NCI-H2227 (cell line): ENCODE measurements at regions not wholly inside any gene's neighbourhood (a gene's known extent, or its start where the extent isn't known, plus 50 kb on each side); places are given as distances from the start of the nearest gene placed in this dataset.

Experiments
- DNase-seq: peaks from one replicate; lab custom pipeline; 2025; ENCODE audit not compliant: unreplicated experiment; lab: John Stamatoyannopoulos, UW

DNA sequence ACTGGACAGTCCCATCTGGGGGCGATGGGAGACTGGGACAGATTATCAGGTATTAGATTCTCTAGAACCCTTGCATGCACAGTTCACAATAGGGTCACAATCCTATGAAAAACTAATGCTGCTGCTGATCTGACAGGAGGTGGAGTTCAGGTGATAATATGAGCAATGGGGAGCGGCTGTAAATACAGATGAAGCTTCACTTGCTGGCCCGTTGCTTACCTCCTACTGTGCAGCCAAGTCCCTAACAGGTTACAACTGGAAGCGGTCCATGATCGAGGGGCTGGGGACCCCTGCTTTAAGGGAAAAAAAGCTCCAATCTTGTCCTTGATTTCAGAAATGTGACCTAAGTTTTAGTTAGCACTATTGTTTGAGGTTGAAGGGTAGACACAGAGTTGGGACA lies 175.2 kb downstream of the ZNF330 start:
- no peak for DNase-seq

DNA sequence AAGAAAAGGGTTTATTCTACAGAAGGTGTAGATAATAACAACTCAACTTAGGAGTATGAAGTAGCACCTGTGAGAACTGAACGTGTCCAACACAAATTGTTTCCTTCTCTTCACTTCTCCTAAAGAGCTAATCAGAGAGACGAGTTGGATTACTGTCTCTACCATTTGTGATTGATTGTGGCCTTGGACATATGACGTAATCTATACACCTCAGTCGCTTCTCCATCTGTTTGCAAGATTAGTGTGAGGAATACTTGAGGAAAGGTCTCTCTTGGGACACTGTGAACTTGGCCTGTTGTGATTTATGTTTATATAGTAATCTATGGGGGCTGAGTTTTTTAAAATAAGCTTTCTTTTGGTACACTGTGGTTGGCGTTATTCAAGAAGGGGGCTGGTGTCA lies 182.0 kb downstream of the ZNF330 start:
- DNase-seq: no peak

DNA sequence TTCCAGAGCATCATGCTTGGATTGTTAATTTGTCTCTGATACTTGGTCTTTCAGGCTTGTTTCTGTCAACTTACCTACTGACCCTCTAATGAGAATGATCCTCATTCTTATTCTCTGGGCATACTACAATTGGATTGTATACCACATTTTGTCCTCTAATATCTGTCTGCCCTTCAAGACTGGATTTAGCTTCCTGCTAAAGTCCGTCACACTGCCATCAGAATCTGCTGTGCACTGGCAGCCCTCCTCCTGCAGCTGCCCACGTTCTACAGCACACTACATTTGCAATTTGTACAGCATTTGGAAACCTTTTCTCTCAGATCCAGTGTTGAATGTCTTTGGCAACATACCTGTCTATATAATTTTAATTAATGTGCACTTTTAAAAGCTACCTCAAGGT lies 183.1 kb downstream of the ZNF330 start:
- no peak for DNase-seq

DNA sequence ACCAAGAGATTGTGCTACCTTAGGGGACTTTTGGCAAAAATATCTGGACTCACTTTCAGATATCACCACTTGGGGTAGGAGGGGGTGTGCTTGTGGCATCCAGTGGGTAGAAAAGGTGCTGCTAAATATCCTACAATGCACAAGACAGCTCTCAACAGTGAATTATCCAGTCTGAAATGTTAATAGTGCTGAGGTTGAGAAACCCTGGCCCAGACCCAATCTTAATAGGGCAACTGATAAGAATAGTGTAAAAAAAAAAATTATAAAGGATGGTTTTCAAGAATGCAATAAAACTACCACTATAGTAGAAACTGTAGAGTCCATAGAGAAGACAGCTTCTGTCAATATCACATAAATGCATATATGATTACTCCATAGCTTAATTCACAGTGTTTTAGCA lies 185.5 kb downstream of the ZNF330 start:
- DNase-seq: no peak

GRCh38 chr4:141409556-141409955 lies 188.9 kb downstream of the ZNF330 start:
- no peak for DNase-seq

GRCh38 chr4:141410839-141411238 lies 190.1 kb downstream of the ZNF330 start:
- no peak for DNase-seq

GRCh38 chr4:141411936-141412335 lies 191.2 kb downstream of the ZNF330 start:
- DNase-seq: no peak

DNA sequence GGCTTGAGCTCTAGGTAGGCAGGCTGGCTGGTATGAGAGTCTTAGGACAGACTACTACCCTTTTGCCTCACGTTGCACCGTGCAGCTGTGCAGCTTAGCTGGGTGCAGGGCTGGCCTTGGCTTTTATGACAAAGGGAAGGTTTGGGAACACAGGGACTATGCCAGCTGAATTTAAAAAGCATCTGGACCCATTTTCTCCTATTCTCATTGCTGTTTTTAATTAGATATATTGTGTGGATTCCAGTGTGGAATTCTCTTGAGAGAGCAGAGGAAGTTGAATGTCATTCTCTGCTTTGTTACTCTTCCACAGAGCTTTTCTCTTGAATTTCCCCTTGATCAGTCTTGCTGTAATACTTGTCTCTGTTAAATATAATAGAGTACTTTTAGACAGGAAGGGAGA lies 192.7 kb downstream of the ZNF330 start:
- DNase-seq: no peak

GRCh38 chr4:141415651-141416050 lies 195.0 kb downstream of the ZNF330 start:
- no peak for DNase-seq

GRCh38 chr4:141416219-141416618 lies 195.5 kb downstream of the ZNF330 start:
- DNase-seq: no peak

DNA sequence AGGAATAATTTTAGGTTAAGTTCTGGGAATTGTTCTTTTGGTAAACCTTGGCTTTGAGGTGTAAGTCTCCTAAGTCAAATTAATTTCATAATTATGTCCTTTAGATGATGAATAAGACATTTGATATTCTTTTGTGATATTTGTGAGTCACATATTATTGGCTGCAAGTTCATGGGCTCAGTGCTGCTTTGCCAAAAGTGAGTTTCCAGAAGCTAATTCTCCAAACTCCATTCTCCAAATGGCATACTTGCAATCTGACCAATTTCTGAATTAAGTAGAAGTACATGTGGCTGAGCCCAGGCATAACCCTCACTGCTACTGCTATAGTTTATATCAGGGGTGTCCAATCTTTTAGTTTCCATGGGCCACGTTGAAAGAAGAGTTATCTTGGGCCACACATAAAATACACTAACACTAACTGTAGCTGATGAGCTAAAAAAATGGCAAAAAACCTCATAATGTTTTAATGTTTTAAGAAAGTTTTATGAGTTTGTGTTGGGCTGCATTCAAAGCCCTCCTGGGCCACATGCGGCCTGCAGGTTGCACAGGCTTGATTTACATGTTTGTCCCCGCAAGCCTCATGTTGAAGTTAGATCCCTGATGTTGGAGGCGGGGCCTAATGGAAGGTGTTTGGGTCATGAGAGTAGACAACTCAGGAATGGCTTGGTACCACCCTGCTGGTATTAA lies 196.1 kb downstream of the ZNF330 start:
- no peak for DNase-seq

DNA sequence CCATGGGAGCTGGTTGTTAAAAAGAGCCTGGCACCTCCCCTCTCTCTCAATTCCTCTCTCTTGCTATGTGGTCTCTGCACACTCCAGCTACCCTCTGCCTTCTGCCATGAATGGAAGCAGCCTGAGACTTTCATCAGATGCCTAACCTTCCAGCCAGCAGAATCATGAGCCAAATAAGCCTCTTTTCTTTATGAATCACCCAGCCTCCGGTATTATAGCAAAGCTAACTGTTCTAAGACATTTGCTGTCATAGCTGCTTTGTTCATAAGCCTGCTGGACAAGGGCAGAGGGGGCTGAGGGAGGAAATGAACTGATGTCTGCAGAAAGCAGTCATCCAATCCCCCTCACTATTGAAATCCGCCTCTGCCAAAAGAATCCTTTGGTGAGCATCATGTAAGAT lies 196.7 kb downstream of the ZNF330 start:
- no peak for DNase-seq

DNA sequence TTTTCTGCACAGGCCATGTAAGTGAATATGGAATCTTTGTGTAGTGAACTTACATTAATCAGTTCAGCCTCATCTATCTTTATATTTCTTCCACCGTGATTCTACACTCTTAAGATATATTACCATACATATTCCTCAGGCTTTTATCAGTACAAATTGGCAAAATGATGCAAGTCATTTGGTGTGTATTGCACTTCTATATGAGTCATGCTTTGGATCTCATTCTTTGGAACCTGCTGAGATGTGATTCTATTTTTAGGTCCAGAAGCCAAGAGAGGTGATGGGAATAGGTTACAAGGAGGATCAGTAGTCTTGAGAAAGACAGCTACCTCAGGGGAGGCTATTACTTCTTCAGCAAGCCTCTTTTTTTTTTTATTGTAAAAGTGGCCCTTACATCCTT lies 204.4 kb downstream of the ZNF330 start:
- no peak for DNase-seq

GRCh38 chr4:141427726-141428296 lies 207.1 kb downstream of the ZNF330 start:
- no peak for DNase-seq

DNA sequence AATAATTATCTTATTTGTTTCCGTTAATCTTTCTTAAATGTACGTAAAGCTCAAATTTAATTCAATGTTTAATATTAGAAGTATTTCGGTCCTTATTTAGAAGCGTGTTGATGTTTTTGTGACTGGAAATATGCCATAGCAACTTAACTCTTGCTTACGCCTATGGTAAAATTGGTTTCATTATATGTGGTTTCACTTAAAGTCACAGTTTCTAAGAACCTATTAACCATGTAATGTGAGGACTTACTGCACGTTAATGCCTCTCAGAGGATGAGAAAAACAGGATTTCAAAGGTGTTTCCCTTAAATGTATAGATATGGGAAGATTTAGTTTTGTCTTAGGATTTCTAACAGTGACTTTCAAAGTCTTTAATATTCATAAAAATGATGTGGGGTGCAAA lies 206.4 kb upstream of the IL15 start:
- DNase-seq: no peak

GRCh38 chr4:141430686-141431085 lies 205.7 kb upstream of the IL15 start:
- DNase-seq: no peak

DNA sequence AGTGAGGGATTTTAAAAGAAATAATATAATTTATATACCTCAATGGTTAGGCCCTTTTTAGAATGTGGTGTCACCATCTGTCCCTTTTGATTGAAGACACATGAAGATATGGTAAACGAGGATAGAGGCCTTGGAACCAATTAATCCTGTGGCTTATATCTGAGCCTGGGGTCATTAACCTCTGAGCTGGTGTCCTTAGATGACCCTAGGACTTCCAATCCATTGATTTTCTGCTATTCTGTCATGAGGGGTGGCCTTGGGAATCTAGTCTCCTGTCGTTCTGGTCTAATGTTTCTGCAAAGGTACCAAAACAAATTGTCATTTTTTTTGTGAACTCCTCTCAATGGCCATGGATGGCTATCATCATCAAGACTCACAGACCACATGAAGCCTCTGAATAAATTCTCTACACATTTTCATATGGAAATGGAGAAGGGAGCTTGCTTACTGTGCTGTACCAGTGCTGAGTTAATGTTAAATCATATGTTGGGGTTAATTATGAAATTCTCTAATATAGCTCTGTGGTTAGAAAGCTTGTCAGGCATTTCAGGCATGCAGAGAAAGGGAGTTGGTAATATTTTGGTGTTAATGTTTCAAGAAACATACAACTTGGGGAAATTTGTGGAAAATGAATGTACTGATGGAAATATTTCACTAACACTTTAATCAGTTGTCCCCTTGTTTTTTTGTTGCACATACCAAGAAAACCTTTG lies 204.2 kb upstream of the IL15 start:
- no peak for DNase-seq

GRCh38 chr4:141435446-141436225 lies 200.7 kb upstream of the IL15 start:
- DNase-seq: no peak

DNA sequence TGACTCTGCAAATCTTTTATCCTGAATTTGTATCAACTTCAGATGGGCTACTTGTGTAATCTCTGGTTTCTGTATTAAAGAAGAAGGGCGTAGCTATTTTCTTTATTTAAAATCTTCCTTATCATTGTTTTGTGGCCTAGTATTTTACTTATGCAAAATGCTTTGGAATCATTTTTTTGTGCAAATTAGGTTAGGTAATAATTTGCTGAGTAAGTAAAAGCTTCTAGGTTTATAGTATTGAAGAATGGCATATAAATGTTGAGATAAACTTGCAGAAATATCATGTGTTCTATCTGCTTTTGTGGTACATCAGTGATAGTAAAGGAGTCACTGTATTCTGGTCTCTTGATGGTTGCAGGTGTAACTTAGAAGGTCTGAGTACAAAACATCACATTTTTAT lies 197.2 kb upstream of the IL15 start:
- no peak for DNase-seq

DNA sequence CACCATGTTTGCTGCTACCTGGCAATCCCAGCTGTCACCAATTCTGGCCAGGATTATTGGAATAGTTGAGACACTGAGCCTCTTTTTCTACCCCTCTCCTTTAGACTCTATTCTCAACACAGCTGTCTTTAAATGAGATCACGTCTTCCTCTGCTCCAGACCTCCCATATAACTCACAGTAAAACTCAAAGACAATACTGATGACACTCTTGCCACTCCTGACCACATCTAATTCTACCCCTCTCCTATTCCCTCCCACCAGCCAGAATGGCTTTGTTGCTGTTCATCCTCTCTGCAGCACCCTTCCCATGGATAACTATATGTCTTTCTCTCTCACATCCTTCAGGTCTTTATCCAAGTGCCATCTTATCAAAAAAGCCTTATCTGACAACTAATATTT lies 188.6 kb upstream of the IL15 start:
- no peak for DNase-seq

GRCh38 chr4:141448490-141448889 lies 187.9 kb upstream of the IL15 start:
- DNase-seq: no peak

GRCh38 chr4:141449927-141450326 lies 186.5 kb upstream of the IL15 start:
- no peak for DNase-seq
